ENCODE measurements at regions not wholly inside any gene's neighbourhood (a gene's known extent, or its start where the extent isn't known, plus 50 kb on each side); places are given as distances from the start of the nearest gene placed in this dataset.
"Not testable (repeated sequence)": the region's sequence is repeated elsewhere in the genome, so short reads cannot be mapped to it uniquely, and the experiment has no call there.

DNA sequence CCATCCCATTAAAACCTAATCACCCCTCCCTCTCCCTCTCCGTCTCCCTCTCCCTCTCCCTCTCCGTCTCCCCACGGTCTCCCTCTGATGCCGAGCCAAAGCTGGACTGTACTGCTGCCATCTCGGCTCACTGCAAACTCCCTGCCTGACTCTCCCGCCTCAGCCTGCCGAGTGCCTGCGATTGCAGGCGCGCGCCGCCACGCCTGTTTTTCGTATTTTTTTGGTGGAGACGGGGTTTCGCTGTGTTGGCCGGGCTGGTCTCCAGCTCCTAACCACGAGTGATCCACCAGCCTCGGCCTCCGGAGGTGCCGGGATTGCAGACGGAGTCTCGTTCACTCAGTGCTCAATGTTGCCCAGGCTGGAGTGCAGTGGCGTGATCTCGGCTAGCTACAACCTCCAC is 134.6 kb upstream of the NANOS1 start:
- H3K9ac ChIP-seq (ENCODE audit: low read length); H3K36me3 ChIP-seq (ENCODE audit: control insufficient read depth, low read depth, low read length); H3K27me3 ChIP-seq (ENCODE audit: control insufficient read depth, insufficient read depth, low read length); H3K9me3 ChIP-seq (ENCODE audit: control insufficient read depth, low read depth, low read length); H3K4me1 ChIP-seq (ENCODE audit: control insufficient read depth, low read depth, low read length); H3K27ac ChIP-seq (ENCODE audit: low read length); H3K4me3 ChIP-seq (ENCODE audit: low read length): not testable (repeated sequence)

DNA sequence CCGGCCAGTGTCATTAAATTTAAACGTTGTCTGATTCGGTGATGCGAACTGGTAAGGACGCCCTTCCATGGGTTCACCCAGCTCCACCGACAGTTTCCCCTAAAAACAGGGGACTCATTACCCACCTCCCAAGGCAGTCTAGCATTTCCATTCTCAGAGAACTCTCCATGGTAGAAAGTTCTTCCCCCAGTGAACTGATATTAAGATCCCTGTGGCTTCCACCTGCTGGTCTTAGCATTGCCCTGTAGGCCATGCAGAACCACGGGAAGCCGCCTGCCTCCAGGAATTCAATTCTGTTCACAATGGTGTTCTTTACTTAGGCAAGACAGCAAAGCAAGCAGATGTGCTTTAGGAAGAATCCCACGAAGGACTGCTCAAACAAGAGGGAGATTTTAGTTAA is 128.9 kb upstream of the NANOS1 start:
- Histone ChIP-seq H3K36me3 (ENCODE audit: control insufficient read depth, low read depth, low read length) (no peaks in the 10 kb centered on the region), H3K4me3 (ENCODE audit: low read length) (no peak overlapping the region), H3K27me3 (ENCODE audit: control insufficient read depth, insufficient read depth, low read length) (no peaks in the 10 kb centered on the region), H3K9ac (ENCODE audit: low read length) (no peak overlapping the region), H3K9me3 (ENCODE audit: control insufficient read depth, low read depth, low read length) (no peaks in the 10 kb centered on the region), H3K4me1 (ENCODE audit: control insufficient read depth, low read depth, low read length) (no peaks in the 10 kb centered on the region), H3K27ac (ENCODE audit: low read length) (no peak overlapping the region)

DNA sequence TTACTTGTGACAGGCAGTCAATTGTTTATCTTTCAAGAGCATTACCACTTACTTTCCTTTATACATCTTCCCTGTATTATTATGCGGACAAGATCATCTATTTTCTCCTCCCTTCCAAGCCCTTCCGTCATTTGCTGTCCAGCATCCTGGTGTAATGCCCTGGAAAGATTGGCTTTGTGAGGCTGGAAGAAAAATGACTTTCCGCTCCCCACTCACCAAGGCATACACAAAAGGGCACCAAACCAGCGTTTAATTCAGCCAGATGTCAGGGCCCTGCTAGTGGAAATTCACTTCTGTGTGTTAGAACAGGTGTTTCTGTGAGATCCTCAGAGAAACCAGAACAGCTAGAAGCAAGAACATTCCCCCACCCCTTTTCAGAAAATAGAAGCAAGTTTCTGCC is 128.1 kb upstream of the NANOS1 start:
- Histone ChIP-seq H3K36me3 (ENCODE audit: control insufficient read depth, low read depth, low read length) (no peaks in the 10 kb centered on the region), H3K27ac (ENCODE audit: low read length) (no peak overlapping the region), H3K4me1 (ENCODE audit: control insufficient read depth, low read depth, low read length) (no peaks in the 10 kb centered on the region), H3K9me3 (ENCODE audit: control insufficient read depth, low read depth, low read length) (no peaks in the 10 kb centered on the region), H3K9ac (ENCODE audit: low read length) (no peak overlapping the region), H3K4me3 (ENCODE audit: low read length) (no peak overlapping the region), H3K27me3 (ENCODE audit: control insufficient read depth, insufficient read depth, low read length) (no peaks in the 10 kb centered on the region)

DNA sequence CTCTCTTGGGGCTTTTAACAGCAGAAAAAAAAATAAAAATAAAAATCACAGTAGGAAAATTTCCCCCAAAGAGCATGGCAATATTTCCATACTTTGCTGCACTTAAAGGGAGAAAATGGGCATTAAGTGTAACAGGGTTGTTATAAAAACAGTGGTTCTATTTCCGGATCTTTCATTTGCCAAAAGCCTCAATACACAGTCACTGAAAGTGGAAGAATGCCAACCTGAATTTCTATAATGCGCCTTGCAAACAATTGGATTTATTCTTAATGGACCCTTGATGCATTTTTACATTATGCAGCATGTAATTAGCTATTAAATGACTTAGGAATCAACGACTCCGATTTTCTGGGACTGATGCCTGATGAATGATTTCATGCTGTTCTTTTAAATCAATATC is 127.6 kb upstream of the NANOS1 start:
- H3K4me3 ChIP-seq (ENCODE audit: low read length) = no peak overlapping the region
- H3K4me1 ChIP-seq (ENCODE audit: control insufficient read depth, low read depth, low read length) = no peaks in the 10 kb centered on the region
- no peaks in the 10 kb centered on the region for H3K36me3 ChIP-seq (ENCODE audit: control insufficient read depth, low read depth, low read length)
- no peaks in the 10 kb centered on the region for H3K9me3 ChIP-seq (ENCODE audit: control insufficient read depth, low read depth, low read length)
- H3K9ac ChIP-seq (ENCODE audit: low read length) = no peak overlapping the region
- no peak overlapping the region for H3K27ac ChIP-seq (ENCODE audit: low read length)
- no peaks in the 10 kb centered on the region for H3K27me3 ChIP-seq (ENCODE audit: control insufficient read depth, insufficient read depth, low read length)

DNA sequence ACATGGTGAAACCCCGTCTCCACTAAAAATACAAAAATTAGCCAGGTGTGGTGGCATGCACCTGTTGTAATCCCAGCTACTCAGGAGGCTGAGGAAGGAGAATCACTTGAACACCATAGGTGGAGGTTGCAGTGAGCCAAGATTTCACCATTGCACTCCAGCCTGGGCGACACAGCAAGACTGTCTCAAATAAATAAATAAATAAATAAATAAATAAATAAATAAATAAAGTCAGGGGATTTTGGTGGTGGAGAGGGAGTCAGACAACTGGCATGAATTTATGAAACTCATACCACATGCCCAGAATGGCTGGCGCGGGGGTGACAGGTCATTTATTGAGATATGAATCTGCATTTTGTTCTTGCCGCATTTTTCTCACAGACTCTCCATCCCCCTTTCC is 126.9 kb upstream of the NANOS1 start:
- H3K9me3 ChIP-seq (ENCODE audit: control insufficient read depth, low read depth, low read length); H3K36me3 ChIP-seq (ENCODE audit: control insufficient read depth, low read depth, low read length); H3K27ac ChIP-seq (ENCODE audit: low read length); H3K4me1 ChIP-seq (ENCODE audit: control insufficient read depth, low read depth, low read length); H3K27me3 ChIP-seq (ENCODE audit: control insufficient read depth, insufficient read depth, low read length); H3K9ac ChIP-seq (ENCODE audit: low read length); H3K4me3 ChIP-seq (ENCODE audit: low read length): not testable (repeated sequence)

DNA sequence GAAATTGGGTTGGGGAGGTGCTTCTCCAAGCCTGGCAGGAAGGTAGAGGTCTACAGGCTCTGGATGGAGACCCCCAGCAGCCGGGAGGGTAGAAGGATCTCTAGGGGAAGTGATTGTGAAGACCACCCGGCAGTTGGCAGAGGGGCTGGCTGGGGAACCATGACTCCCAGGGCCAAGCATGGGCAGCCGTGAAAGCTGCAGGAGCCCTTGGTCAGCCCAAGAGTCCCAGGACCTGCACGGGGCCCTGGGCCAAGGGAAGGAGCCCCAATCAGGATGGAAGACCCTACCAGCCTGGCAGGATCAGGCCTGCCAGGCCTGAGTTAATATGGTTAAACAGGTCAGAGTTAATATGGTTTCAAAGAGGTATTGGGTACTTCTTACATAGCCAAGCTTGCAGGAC is 126.3 kb upstream of the NANOS1 start:
- Histone ChIP-seq H3K4me3 (ENCODE audit: low read length) (no peak overlapping the region), H3K4me1 (ENCODE audit: control insufficient read depth, low read depth, low read length) (no peaks in the 10 kb centered on the region), H3K9ac (ENCODE audit: low read length) (no peak overlapping the region), H3K27ac (ENCODE audit: low read length) (no peak overlapping the region), H3K27me3 (ENCODE audit: control insufficient read depth, insufficient read depth, low read length) (no peaks in the 10 kb centered on the region), H3K36me3 (ENCODE audit: control insufficient read depth, low read depth, low read length) (no peaks in the 10 kb centered on the region), H3K9me3 (ENCODE audit: control insufficient read depth, low read depth, low read length) (no peaks in the 10 kb centered on the region)

DNA sequence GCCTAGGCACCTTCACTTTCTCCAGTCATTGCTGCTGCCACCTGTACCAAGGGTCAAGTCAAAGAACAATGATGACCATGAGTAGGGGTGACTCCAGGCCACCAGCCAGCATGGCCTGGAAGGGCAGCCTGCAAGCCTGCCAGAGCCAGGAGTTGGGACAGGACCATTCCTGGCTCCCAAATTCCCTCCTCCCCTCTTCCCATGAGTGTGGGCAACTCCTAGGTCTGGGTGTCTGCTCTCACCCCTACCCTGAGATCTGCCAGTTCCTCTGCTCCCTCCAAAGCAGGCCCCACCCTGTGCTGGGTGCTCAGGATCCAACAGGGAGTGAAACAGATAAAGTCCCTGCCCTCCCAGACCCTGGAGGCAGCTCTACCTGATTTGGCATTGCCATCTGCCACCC is 125.8 kb upstream of the NANOS1 start:
- no peak overlapping the region for H3K4me3 ChIP-seq (ENCODE audit: low read length)

DNA sequence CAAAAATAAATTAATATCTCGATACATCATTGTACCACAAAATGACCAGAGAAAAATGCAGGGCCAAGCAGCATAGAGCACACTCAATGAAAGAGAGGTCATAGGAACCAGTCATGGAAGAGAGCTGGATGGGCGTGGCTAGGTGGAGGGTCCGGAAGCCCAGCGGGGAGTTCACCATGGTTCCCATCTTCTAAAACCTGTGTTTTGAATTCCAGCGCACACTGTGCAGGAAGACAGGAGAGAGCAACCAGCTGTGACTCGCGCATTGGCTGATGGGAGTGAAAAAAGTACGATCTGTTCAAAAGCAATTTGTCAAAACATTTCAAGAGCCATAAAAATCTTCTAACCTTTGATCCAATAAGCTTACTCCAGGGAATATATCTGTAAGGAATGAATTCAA is 125.2 kb upstream of the NANOS1 start:
- Histone ChIP-seq H3K4me3 (ENCODE audit: low read length) (no peak overlapping the region), H3K36me3 (ENCODE audit: control insufficient read depth, low read depth, low read length) (no peaks in the 10 kb centered on the region), H3K9me3 (ENCODE audit: control insufficient read depth, low read depth, low read length) (no peaks in the 10 kb centered on the region), H3K4me1 (ENCODE audit: control insufficient read depth, low read depth, low read length) (no peaks in the 10 kb centered on the region), H3K27ac (ENCODE audit: low read length) (no peak overlapping the region), H3K9ac (ENCODE audit: low read length) (no peak overlapping the region), H3K27me3 (ENCODE audit: control insufficient read depth, insufficient read depth, low read length) (no peaks in the 10 kb centered on the region)

More for the DNA sequence above, 125.8 kb upstream of the NANOS1 start:
- no peaks in the 10 kb centered on the region for H3K36me3 ChIP-seq (ENCODE audit: control insufficient read depth, low read depth, low read length)
- H3K4me1 ChIP-seq (ENCODE audit: control insufficient read depth, low read depth, low read length) = no peaks in the 10 kb centered on the region
- H3K27ac ChIP-seq (ENCODE audit: low read length) = no peak overlapping the region
- no peaks in the 10 kb centered on the region for H3K9me3 ChIP-seq (ENCODE audit: control insufficient read depth, low read depth, low read length)
- no peak overlapping the region for H3K9ac ChIP-seq (ENCODE audit: low read length)
- H3K27me3 ChIP-seq (ENCODE audit: control insufficient read depth, insufficient read depth, low read length) = no peaks in the 10 kb centered on the region

DNA sequence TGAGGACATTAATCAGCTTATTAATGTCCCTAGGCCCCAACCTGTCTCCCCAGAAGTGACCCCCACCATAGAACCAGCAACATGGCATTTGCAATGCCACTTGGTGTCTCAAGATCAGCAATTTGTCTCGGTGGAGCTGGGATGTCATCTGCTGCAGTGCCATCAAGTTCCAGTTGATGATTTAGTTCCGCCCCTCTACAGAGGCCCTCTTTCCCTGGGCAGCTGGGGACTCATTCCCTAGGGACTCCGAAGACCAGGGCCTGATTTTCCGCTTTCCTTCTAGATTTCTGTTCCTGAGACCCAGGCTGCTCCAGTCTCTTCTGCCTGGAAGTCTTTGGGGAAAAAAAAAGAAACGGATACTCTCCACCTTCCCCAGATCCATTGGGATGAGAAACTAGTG is 122.5 kb upstream of the NANOS1 start:
- H3K4me3 ChIP-seq (ENCODE audit: low read length) = no peak overlapping the region
- no peak overlapping the region for H3K9ac ChIP-seq (ENCODE audit: low read length)
- no peaks in the 10 kb centered on the region for H3K4me1 ChIP-seq (ENCODE audit: control insufficient read depth, low read depth, low read length)
- no peaks in the 10 kb centered on the region for H3K36me3 ChIP-seq (ENCODE audit: control insufficient read depth, low read depth, low read length)
- no peak overlapping the region for H3K27ac ChIP-seq (ENCODE audit: low read length)
- H3K27me3 ChIP-seq (ENCODE audit: control insufficient read depth, insufficient read depth, low read length) = no peaks in the 10 kb centered on the region
- no peaks in the 10 kb centered on the region for H3K9me3 ChIP-seq (ENCODE audit: control insufficient read depth, low read depth, low read length)

DNA sequence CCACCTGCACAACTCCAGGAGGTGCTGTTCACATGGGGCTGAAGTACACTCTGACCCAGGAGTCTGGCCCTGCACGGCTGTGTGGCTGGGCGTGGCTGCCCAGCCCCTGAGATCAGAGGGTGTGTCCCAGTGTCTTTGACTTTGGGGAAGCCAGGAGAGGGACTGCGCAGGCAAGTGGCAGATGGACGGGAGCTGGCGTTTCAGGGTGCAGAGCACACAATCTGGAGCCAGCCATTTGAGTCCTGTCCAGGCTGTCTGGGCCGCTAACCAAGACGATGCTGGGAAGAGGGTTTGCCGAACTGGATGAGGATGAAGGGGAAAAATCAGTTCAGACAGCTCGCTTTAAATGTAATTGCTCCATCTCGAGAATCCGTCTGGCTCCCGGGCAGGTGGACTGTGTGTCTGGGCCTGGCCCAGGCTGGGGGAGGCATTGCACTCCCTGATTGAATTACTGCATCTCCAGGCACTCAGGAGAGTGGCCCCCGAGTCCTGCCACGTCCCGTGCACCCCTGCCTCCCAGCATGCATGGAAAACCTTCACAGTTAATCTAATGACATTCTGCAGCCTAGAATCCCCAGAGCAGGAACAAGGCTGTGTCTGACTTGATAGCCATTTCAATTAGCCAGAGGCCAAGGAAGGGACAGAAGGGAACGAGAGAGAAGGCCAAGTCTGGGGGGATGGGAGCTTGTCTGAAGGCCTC is 120.8 kb upstream of the NANOS1 start:
- no peak overlapping the region for H3K9ac ChIP-seq (ENCODE audit: low read length)
- H3K9me3 ChIP-seq (ENCODE audit: control insufficient read depth, low read depth, low read length) = no peaks in the 10 kb centered on the region
- no peaks in the 10 kb centered on the region for H3K27me3 ChIP-seq (ENCODE audit: control insufficient read depth, insufficient read depth, low read length)
- no peaks in the 10 kb centered on the region for H3K36me3 ChIP-seq (ENCODE audit: control insufficient read depth, low read depth, low read length)
- no peaks in the 10 kb centered on the region for H3K4me1 ChIP-seq (ENCODE audit: control insufficient read depth, low read depth, low read length)
- H3K27ac ChIP-seq (ENCODE audit: low read length) = no peak overlapping the region
- no peak overlapping the region for H3K4me3 ChIP-seq (ENCODE audit: low read length)

DNA sequence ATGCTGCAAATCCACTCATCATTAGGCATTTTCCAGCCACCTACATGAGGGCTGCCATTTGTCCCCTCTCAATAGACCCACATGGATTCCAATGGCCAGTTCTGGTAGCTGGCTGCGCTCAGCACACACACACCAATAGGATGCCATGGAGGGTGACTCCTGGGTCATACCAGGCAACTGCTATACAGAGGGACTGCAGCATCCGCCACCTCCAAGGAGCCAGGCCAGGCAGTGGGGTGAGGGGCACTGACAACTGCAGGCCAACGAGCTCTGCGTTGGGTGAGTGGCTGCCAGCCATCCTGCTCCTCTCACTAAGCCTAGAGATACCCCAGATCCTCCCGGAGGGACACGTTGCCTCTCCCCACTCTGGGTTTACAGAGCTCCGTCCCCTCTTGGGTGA is 118.8 kb upstream of the NANOS1 start:
- Histone ChIP-seq H3K27me3 (ENCODE audit: control insufficient read depth, insufficient read depth, low read length) (no peaks in the 10 kb centered on the region), H3K4me3 (ENCODE audit: low read length) (no peak overlapping the region), H3K36me3 (ENCODE audit: control insufficient read depth, low read depth, low read length) (no peaks in the 10 kb centered on the region), H3K9me3 (ENCODE audit: control insufficient read depth, low read depth, low read length) (no peaks in the 10 kb centered on the region), H3K27ac (ENCODE audit: low read length) (no peak overlapping the region), H3K4me1 (ENCODE audit: control insufficient read depth, low read depth, low read length) (no peaks in the 10 kb centered on the region), H3K9ac (ENCODE audit: low read length) (no peak overlapping the region)

DNA sequence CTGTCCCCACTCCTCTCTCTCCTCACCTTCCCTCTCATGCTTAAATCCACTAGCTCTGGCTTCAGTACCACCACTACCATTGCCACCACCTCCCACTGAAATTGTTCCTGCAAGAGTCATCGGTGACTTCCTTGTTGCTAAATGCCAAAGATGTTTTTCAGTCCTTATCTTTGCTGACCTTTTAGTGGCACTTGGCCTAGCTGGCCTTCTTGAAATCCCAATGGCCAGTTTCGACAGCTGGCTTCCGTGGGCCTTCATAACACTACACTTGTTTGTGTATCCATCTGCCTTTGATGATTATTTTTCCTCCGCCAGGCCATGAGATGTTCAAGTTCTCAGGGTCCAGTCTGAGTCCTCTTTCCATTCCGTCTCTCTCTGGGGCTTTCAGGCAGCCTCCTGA is 118.2 kb upstream of the NANOS1 start:
- Histone ChIP-seq H3K9ac (ENCODE audit: low read length) (no peak overlapping the region), H3K27ac (ENCODE audit: low read length) (no peak overlapping the region), H3K4me3 (ENCODE audit: low read length) (no peak overlapping the region), H3K4me1 (ENCODE audit: control insufficient read depth, low read depth, low read length) (no peaks in the 10 kb centered on the region), H3K27me3 (ENCODE audit: control insufficient read depth, insufficient read depth, low read length) (no peaks in the 10 kb centered on the region), H3K36me3 (ENCODE audit: control insufficient read depth, low read depth, low read length) (no peaks in the 10 kb centered on the region), H3K9me3 (ENCODE audit: control insufficient read depth, low read depth, low read length) (no peaks in the 10 kb centered on the region)
